ENCODE measurements at regions not wholly inside any gene's neighbourhood (a gene's known extent, or its start where the extent isn't known, plus 50 kb on each side); places are given as distances from the start of the nearest gene placed in this dataset.

DNA sequence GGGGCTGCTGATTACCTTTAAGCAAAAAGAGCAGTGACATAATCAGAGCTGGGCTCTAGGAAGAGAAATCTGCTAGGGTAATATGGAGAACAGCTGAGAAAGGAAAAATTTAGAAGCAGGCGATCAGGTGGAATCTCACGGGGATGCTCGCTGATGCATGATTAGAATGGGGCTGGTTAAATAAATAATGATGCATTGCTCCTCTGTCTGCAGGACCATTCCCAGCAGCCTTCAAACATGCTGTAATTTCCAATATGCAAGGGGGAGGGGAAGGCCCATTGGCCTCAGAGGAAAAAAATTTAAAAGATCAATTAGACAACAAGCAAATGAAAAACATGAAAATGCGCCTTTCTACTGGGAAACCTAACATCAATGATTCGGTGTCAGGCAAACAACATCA is 65.6 kb upstream of the C10orf90 start (continued):
- TF ChIP-seq SP2 (IDR thresholded peaks at IDR 0.05; ENCODE audit: low read length) (no peak), MAFK (IDR thresholded peaks at IDR 0.05; ENCODE audit: low read depth, low read length) (no peak), GTF2F1 (IDR thresholded peaks at IDR 0.05; ENCODE audit: borderline replicate concordance, low read depth, low read length) (no peak), SIX5 (IDR thresholded peaks at IDR 0.05; ENCODE audit: low read depth, low read length) (no peak)
- TF ChIP-seq, protein P1, sequence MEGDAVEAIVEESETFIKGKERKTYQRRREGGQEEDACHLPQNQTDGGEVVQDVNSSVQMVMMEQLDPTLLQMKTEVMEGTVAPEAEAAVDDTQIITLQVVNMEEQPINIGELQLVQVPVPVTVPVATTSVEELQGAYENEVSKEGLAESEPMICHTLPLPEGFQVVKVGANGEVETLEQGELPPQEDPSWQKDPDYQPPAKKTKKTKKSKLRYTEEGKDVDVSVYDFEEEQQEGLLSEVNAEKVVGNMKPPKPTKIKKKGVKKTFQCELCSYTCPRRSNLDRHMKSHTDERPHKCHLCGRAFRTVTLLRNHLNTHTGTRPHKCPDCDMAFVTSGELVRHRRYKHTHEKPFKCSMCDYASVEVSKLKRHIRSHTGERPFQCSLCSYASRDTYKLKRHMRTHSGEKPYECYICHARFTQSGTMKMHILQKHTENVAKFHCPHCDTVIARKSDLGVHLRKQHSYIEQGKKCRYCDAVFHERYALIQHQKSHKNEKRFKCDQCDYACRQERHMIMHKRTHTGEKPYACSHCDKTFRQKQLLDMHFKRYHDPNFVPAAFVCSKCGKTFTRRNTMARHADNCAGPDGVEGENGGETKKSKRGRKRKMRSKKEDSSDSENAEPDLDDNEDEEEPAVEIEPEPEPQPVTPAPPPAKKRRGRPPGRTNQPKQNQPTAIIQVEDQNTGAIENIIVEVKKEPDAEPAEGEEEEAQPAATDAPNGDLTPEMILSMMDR (IDR thresholded peaks at IDR 0.05; ENCODE audit: control extremely low read depth in 1 of 3, insufficient read depth in 1 of 3, low read depth in 1 of 3, low read length in 3 of 3) = no peak

All from H1 (cell line).